ENCODE measurements at regions not wholly inside any gene's neighbourhood (a gene's known extent, or its start where the extent isn't known, plus 50 kb on each side); places are given as distances from the start of the nearest gene placed in this dataset.

DNA sequence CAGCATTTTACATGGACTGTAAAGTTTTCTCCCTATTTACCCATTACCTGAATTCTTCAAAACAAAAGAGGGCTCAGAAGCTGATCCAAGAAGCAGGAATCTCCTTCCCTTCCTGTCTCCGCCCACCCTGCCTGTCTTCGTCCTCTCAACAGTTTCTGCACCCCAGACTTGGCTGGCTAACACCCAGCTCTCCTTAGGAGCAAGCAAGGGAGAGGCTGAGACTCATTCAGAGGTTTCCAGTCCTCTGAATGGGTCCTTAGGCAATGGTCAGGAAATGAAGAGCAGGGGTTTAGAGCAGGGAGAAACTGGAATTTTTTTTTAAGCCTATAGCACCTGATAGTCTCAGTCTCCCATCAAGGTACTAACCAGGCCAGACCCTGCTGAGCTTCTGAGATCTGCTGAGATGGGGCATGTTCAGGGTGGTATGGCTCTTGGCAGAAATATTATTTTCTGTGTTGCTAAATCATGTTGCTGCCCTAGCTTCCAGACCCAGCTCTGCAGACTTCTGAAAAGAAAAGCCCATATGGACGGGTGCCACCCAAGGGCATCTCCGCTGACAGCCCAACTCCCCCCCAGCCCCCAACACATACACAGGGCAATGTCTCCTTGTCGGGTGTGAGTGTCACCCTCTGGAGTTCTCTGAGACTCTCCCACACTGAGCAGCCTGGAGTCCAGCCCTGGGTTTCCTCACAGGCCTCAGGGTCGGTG lies 74.6 kb upstream of the CD93 start:
- no peak overlapping the region for H3K4me3 Mint-ChIP-seq

DNA sequence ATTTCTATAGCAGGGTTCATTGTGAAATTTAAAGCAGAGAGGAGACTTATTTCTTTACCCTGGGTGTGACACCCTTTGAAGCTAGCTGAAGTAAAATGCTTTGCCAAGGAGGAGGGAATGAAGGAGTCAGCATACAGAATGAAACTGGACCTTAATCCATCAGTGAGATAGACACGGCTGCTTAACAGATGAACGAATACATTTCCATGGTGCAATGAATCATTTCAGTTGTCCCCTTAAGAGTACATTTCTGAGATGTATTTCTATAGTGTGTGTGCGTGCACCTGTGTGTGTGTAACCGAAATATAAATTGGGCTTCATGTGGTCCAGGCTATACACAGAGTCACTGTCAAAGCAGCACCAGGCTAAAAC lies 73.8 kb upstream of the CD93 start:
- H3K4me1 ChIP-seq (ENCODE audit: control insufficient read depth, insufficient read depth, low read length, poor library complexity, severe bottlenecking), result peaks cover 6% of the 10 kb centered on the region
- H3K36me3 Mint-ChIP-seq, result no peaks in the 10 kb centered on the region
- no peaks in the 10 kb centered on the region for H3K27me3 ChIP-seq (ENCODE audit: control insufficient read depth, insufficient read depth, low read length)
- no peak overlapping the region for H3K4me3 ChIP-seq (ENCODE audit: low read depth, low read length)
- no peaks in the 10 kb centered on the region for H3K9me3 Mint-ChIP-seq
- H3K27ac ChIP-seq (ENCODE audit: insufficient read depth, low read length, poor library complexity, severe bottlenecking), result no peak overlapping the region
- peaks cover 7% of the 10 kb centered on the region for H3K27me3 Mint-ChIP-seq
- DNase-seq (no peak), ATAC-seq (ENCODE audit: low read depth in 2 of 2) (no peak)
- no peaks in the 10 kb centered on the region for H3K9me3 ChIP-seq (ENCODE audit: control insufficient read depth in 2 of 2, low read length in 2 of 2)
- peaks cover 0 to 18% (median 8%) of the 10 kb centered on the region in 4 donors for H3K4me1 Mint-ChIP-seq
- H3K36me3 ChIP-seq (ENCODE audit: control insufficient read depth, insufficient read depth, low read length), result no peaks in the 10 kb centered on the region
- no peak overlapping the region for H3K4me3 Mint-ChIP-seq
- H3K27ac Mint-ChIP-seq, result no peak overlapping the region

More for the DNA sequence above, 74.6 kb upstream of the CD93 start:
- no peak for ATAC-seq (ENCODE audit: low read depth in 2 of 2)
- no peak for DNase-seq
- Histone ChIP-seq H3K27ac (ENCODE audit: insufficient read depth, low read length, poor library complexity, severe bottlenecking) (no peak overlapping the region), H3K4me3 (ENCODE audit: low read depth, low read length) (no peak overlapping the region), H3K36me3 (ENCODE audit: control insufficient read depth, insufficient read depth, low read length) (no peaks in the 10 kb centered on the region), H3K9me3 (ENCODE audit: control insufficient read depth in 2 of 2, low read length in 2 of 2) (no peaks in the 10 kb centered on the region), H3K4me1 (ENCODE audit: control insufficient read depth, insufficient read depth, low read length, poor library complexity, severe bottlenecking) (peaks cover 6% of the 10 kb centered on the region), H3K27me3 (ENCODE audit: control insufficient read depth, insufficient read depth, low read length) (no peaks in the 10 kb centered on the region)
- Mint-ChIP-seq H3K9me3 (peaks cover 0 to 2% (median 0%) of the 10 kb centered on the region in 7 donors), H3K36me3 (no peaks in the 10 kb centered on the region), H3K27me3 (peaks cover 8% of the 10 kb centered on the region), H3K4me1 (peaks cover 0 to 18% (median 6%) of the 10 kb centered on the region in 4 donors), H3K27ac (no peak overlapping the region)

DNA sequence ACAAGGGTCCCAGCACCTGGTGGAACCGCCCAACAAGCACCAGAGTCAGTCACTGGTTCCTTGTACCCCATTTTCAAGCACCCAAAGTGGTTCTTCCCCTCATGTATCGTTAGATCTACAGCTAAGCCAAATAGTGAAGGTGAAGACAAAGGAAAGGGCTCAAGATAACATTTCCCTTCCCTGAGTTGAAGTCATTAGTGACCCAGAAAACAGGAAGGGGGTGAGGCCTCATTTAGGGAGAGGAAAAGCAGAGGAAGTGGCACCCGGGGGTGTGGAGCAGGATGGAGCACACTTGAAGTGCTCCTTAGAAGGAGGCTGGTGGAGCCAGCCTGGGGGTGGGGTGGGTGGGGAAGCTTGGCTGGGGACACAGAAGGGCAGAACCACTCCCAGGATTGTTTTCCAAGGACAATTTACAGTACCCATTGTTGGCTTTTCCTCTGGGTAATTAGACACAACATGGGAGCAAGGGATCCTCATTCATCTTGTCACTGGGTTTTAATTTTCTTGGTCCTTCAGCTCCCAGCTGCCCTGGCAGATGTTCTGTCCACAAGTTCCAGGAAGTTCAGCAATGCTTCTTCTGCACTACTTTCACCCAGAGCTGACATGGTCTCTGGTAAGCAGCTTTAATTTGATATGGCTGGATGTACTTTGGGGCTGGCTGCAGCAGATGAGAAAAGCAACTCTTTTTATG lies 73.3 kb upstream of the CD93 start:
- no peak overlapping the region for H3K4me3 ChIP-seq (ENCODE audit: low read depth, low read length)
- DNase-seq (no peak), ATAC-seq (ENCODE audit: low read depth in 2 of 2) (no peak)
- H3K36me3 ChIP-seq (ENCODE audit: control insufficient read depth, insufficient read depth, low read length), result no peaks in the 10 kb centered on the region
- Mint-ChIP-seq H3K27me3 (peaks cover 8% of the 10 kb centered on the region), H3K4me3 (peak overlapping the region in 1 of 4 donors; percentile 40), H3K27ac (no peak overlapping the region), H3K36me3 (no peaks in the 10 kb centered on the region), H3K4me1 (peaks cover 0 to 23% (median 8%) of the 10 kb centered on the region in 4 donors), H3K9me3 (no peaks in the 10 kb centered on the region)
- H3K9me3 ChIP-seq (ENCODE audit: control insufficient read depth in 2 of 2, low read length in 2 of 2), result no peaks in the 10 kb centered on the region
- peaks cover 6% of the 10 kb centered on the region for H3K4me1 ChIP-seq (ENCODE audit: control insufficient read depth, insufficient read depth, low read length, poor library complexity, severe bottlenecking)
- no peak overlapping the region for H3K27ac ChIP-seq (ENCODE audit: insufficient read depth, low read length, poor library complexity, severe bottlenecking)
- no peaks in the 10 kb centered on the region for H3K27me3 ChIP-seq (ENCODE audit: control insufficient read depth, insufficient read depth, low read length)

DNA sequence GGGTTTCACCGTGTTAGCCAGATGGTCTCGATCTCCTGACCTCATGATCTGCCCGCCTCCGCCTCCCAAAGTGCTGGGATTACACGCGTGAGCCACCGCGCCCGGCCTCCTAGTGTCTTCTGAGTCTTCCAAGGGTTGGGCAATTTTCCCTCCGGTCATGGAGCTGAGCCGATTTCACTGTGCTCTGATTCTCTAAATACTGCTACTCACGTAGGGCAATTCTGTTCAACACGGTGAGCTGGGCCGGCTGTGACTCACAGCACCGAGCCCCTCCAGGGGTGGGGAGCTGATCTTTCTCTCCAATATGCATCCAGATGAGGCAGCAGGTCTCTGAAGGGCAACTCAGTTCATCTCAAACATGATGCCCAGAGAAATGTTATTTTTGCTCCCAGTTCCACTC lies 71.6 kb upstream of the CD93 start:
- peaks cover 9% of the 10 kb centered on the region for H3K27me3 Mint-ChIP-seq
- DNase-seq, result no peak
- ATAC-seq (ENCODE audit: low read depth in 2 of 2), result no peak

DNA sequence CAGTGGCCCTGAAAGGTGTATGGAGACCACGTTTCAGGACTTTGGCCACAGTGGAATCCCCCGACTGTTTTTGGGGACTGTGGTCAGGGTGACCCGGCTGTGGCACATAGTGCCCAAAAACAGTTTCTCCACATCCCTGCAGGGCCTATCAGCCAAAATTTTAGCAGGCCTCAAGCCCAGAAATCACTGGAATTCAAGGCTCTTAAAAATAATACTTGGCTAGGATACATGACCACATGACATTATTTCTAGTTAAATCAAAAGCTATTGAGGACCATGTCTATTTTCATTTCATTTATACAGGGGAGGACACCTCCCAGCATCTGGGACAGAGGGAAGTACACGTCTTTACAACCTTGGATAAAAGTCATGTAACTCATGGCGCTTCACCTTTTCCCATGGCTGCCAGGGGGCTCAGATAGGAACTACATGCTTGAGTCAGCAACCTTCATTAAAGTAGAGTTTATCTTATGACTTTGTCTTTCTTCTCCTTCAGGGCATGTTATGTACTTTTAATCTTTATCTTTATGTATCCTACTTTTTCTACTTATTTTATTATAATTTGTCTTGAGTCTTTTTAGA lies 70.8 kb upstream of the CD93 start:
- ATAC-seq (ENCODE audit: low read depth in 2 of 2), result no peak
- DNase-seq, result no peak
- no peak overlapping the region for H3K27ac ChIP-seq (ENCODE audit: insufficient read depth, low read length, poor library complexity, severe bottlenecking)

More for the DNA sequence above, 71.6 kb upstream of the CD93 start:
- Histone ChIP-seq H3K27ac (ENCODE audit: insufficient read depth, low read length, poor library complexity, severe bottlenecking) (no peak overlapping the region), H3K27me3 (ENCODE audit: control insufficient read depth, insufficient read depth, low read length) (no peaks in the 10 kb centered on the region), H3K36me3 (ENCODE audit: control insufficient read depth, insufficient read depth, low read length) (no peaks in the 10 kb centered on the region), H3K9me3 (ENCODE audit: control insufficient read depth in 2 of 2, low read length in 2 of 2) (no peaks in the 10 kb centered on the region), H3K4me3 (ENCODE audit: low read depth, low read length) (no peak overlapping the region), H3K4me1 (ENCODE audit: control insufficient read depth, insufficient read depth, low read length, poor library complexity, severe bottlenecking) (peaks cover 6% of the 10 kb centered on the region)
- H3K4me3 Mint-ChIP-seq, result no peak overlapping the region
- H3K27ac Mint-ChIP-seq, result no peak overlapping the region
- H3K36me3 Mint-ChIP-seq, result no peaks in the 10 kb centered on the region
- no peaks in the 10 kb centered on the region for H3K9me3 Mint-ChIP-seq
- H3K4me1 Mint-ChIP-seq, result peaks cover 0 to 27% (median 8%) of the 10 kb centered on the region in 4 donors

DNA sequence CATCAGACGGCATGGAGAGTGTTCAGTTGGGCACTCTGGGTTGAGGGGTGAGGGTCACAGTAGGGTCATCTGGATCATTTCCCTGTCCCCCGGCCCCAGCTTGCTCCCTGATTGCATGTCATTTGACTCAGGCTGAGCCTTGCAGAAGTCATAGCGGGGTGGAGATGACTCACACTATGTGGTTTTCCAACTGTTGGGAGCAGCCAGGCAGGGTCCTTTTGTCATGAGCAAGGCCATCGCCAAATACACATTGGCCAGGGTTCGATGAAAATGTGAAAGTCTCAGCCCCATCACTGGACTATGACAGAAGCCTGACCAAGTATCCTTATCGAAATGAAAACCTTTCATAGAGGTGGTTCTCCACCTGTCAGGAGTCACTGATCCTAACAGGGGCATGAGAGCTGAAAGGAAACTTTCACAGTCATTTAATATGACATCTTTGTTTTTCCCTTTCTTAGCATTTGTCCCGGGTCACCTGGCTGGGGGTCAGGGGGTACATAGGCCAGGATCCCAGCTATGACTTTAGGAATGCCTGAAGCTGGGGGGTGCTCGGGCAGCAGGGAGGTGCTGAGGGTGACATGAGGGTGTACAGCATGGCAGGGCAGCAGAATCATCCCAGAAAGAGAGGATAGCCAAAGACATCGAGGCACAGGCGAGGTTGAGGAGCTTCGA lies 70.2 kb upstream of the CD93 start:
- Mint-ChIP-seq H3K4me3 (no peak overlapping the region), H3K9me3 (no peaks in the 10 kb centered on the region), H3K4me1 (peaks cover 0 to 27% (median 8%) of the 10 kb centered on the region in 4 donors), H3K27me3 (peaks cover 11% of the 10 kb centered on the region), H3K27ac (no peak overlapping the region), H3K36me3 (no peaks in the 10 kb centered on the region)
- ATAC-seq (ENCODE audit: low read depth in 2 of 2), result peak in 1 of 2 donors; percentile 22
- DNase-seq, result no peak
- Histone ChIP-seq H3K9me3 (ENCODE audit: control insufficient read depth in 2 of 2, low read length in 2 of 2) (no peaks in the 10 kb centered on the region), H3K36me3 (ENCODE audit: control insufficient read depth, insufficient read depth, low read length) (no peaks in the 10 kb centered on the region), H3K4me3 (ENCODE audit: low read depth, low read length) (no peak overlapping the region), H3K27me3 (ENCODE audit: control insufficient read depth, insufficient read depth, low read length) (no peaks in the 10 kb centered on the region), H3K4me1 (ENCODE audit: control insufficient read depth, insufficient read depth, low read length, poor library complexity, severe bottlenecking) (peaks cover 6% of the 10 kb centered on the region), H3K27ac (ENCODE audit: insufficient read depth, low read length, poor library complexity, severe bottlenecking) (no peak overlapping the region)

More for the DNA sequence above, 70.8 kb upstream of the CD93 start:
- Mint-ChIP-seq H3K36me3 (no peaks in the 10 kb centered on the region), H3K27me3 (peaks cover 9% of the 10 kb centered on the region), H3K9me3 (no peaks in the 10 kb centered on the region), H3K4me1 (peaks cover 0 to 27% (median 8%) of the 10 kb centered on the region in 4 donors), H3K4me3 (no peak overlapping the region), H3K27ac (no peak overlapping the region)
- Histone ChIP-seq H3K27me3 (ENCODE audit: control insufficient read depth, insufficient read depth, low read length) (no peaks in the 10 kb centered on the region), H3K4me1 (ENCODE audit: control insufficient read depth, insufficient read depth, low read length, poor library complexity, severe bottlenecking) (peaks cover 6% of the 10 kb centered on the region), H3K36me3 (ENCODE audit: control insufficient read depth, insufficient read depth, low read length) (no peaks in the 10 kb centered on the region), H3K9me3 (ENCODE audit: control insufficient read depth in 2 of 2, low read length in 2 of 2) (no peaks in the 10 kb centered on the region), H3K4me3 (ENCODE audit: low read depth, low read length) (no peak overlapping the region)

DNA sequence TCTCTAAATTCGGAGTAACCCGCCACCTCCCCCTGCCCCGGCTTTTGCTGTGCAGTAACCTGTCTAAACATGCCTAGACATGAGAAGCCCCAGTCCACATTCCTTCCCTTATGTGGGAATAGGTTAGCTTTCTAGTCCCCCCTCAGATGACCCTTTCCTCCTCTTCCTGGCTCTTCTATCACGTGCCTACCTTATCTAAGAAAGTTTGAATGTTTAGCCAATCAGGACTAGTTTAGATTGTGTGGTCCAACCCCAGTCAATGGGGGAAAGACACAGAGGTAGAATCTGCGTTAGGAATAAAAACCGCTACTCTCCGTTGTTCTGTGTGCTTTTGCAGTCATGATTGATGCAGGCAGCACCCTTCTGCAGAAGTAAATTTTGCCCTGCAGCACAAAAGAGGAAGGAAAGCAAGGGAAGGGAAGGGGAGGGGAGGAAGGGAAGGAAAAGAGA lies 69.0 kb upstream of the CD93 start:
- Mint-ChIP-seq H3K4me3 (no peak overlapping the region), H3K9me3 (no peaks in the 10 kb centered on the region), H3K4me1 (peaks cover 0 to 22% (median 8%) of the 10 kb centered on the region in 4 donors), H3K36me3 (no peaks in the 10 kb centered on the region), H3K27ac (no peak overlapping the region), H3K27me3 (peaks cover 11% of the 10 kb centered on the region)
- H3K9me3 ChIP-seq (ENCODE audit: control insufficient read depth in 2 of 2, low read length in 2 of 2), result no peaks in the 10 kb centered on the region
- DNase-seq (no peak), ATAC-seq (ENCODE audit: low read depth in 2 of 2) (no peak)
- H3K4me3 ChIP-seq (ENCODE audit: low read depth, low read length), result no peak overlapping the region
- no peaks in the 10 kb centered on the region for H3K27me3 ChIP-seq (ENCODE audit: control insufficient read depth, insufficient read depth, low read length)
- H3K27ac ChIP-seq (ENCODE audit: insufficient read depth, low read length, poor library complexity, severe bottlenecking), result no peak overlapping the region
- H3K36me3 ChIP-seq (ENCODE audit: control insufficient read depth, insufficient read depth, low read length), result no peaks in the 10 kb centered on the region
- peaks cover 6% of the 10 kb centered on the region for H3K4me1 ChIP-seq (ENCODE audit: control insufficient read depth, insufficient read depth, low read length, poor library complexity, severe bottlenecking)

Measured in CD4-positive, CD25-positive, alpha-beta regulatory T cell (primary cell).